ENCODE measurements at regions not wholly inside any gene's neighbourhood (a gene's known extent, or its start where the extent isn't known, plus 50 kb on each side); places are given as distances from the start of the nearest gene placed in this dataset.

DNA sequence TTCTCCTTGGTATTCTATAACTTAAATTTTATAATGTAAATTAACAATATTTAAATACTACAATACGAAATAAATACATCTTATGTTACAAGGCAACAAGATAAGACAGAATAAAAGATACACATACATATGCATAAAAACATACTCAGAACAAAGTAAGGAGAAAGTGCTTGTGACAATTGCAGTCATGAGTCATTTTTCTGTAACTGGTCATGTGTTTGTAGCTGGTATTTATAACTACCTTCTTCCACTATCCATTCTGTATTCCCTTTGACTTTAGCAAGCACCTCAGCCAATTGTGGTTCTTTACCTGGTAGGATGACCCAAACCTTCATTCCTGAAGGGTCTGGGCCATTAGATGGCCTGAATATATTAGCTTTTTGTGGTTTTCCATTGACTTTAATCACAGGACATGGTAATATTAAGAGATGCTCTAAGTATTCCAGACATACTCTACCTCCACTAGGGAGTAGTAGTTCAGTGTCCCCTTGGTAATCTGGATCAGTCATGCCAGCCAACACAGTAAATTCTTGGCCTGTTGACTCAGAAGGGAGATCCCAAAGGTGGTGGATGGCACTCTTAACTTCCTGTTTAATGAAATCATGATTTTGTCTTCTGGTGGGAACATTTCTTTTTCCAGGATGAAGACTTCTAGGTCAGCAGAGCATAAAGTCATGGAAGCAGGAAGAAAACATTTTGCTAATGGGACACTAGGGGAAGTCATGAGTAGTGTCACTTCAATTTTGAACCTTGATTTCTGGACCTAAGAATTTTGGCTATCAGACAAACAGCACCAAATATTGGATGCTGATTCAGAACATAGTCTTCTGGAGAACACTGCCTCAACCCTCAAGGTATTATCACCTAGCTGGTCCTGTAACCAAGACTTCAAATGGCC is 733.7 kb upstream of the IGFBP3 start:
- no peak for DNase-seq

DNA sequence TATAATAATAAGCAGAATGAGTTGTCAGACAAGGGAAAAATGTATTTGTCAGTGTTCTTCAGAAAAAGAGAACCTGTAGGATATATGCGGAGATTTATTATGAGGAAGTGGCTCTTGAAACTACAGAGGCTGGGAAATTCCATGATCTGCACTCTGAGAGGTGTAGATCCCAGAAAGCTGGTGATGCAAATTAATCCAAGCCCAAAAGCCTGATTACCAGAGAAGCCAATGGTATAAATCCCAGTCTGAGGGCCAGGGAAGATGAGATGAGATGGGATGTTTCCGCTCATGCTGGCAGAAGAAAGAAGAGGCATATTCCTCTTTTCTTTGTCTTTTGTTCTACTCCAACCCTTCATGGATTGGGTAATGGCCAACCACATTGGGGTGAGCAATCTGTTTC is 732.8 kb upstream of the IGFBP3 start:
- DNase-seq, result no peak

DNA sequence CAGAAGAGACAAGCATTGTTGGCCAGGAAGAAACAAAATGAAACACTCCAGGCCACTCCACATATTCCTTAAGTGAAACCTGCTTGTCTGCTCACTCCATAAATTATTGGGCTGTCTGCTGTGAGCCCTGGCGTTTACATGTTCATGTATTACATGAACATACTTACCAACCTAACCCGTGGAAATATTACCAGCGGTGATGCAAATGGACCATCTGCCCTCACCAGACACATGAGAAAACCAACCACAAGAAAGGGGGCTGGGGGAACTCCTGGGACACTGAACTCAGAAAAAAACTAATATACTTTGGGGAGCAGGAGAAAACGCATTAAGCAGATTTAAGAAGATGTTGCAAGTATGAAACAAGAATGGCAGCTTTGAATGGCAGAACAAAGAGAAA is 731.2 kb upstream of the IGFBP3 start:
- no peak for DNase-seq

DNA sequence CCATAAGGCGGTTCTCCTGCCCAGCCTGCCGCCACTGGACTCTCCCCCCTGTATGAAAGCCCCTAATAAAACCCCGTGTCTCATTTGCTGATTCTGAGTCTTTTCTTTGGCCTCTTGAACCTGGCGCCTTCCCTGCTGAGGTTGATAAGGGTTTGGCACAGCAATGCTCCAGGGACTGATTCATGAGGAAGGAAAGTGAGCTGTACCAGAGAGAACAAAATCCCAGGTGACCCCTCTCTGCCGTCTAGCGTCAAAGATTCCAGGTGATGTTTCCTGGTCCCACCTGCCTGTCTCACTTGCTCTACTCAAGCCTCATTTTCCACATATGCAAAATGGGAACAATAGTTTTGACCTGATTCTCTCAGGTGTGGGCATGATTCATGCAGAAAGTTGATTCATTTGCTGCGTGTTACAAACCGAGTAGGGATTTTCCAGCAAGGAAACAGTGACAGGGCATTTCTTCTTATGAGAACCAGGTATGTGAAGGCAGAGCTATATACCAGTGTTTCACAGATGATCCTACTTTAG is 730.6 kb upstream of the IGFBP3 start:
- no peak for DNase-seq

DNA sequence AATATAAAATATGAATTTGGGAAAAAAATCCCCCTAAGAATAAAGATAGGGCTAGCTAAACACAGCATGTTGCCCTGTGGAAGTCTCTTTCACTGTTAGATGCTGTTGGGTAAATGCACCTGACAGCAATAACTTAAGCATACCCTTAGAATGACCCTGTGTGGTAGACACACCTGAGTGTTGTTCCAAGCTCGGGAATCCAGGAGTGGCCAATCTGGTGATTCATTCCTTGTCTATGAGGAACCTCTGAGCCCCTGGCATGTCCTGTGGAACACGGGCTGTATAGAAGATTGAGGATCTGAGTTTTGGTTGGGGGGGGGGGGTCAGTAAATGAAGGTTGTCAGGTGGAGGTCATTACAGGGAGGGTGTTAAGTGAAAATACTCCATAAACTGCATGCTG is 730.0 kb upstream of the IGFBP3 start:
- no peak for DNase-seq

DNA sequence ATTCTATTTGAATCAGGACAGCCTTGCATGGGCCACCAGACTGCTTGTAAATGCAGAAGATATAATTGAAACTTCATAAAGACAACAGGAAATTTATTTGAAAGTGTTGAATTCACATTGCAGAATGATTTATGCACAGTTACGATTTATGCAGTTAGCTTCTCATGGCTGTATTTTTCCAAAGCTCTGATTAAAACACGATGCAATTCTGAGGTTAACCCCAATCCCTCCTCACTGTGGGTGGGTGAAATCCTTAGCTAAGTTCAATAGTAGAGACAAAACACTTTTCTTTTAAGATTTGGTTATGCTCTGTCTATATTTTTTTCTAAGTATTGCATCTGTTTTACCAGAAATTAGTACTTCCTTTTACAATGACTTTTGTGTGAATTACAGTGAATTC is 728.8 kb upstream of the IGFBP3 start:
- no peak for DNase-seq

DNA sequence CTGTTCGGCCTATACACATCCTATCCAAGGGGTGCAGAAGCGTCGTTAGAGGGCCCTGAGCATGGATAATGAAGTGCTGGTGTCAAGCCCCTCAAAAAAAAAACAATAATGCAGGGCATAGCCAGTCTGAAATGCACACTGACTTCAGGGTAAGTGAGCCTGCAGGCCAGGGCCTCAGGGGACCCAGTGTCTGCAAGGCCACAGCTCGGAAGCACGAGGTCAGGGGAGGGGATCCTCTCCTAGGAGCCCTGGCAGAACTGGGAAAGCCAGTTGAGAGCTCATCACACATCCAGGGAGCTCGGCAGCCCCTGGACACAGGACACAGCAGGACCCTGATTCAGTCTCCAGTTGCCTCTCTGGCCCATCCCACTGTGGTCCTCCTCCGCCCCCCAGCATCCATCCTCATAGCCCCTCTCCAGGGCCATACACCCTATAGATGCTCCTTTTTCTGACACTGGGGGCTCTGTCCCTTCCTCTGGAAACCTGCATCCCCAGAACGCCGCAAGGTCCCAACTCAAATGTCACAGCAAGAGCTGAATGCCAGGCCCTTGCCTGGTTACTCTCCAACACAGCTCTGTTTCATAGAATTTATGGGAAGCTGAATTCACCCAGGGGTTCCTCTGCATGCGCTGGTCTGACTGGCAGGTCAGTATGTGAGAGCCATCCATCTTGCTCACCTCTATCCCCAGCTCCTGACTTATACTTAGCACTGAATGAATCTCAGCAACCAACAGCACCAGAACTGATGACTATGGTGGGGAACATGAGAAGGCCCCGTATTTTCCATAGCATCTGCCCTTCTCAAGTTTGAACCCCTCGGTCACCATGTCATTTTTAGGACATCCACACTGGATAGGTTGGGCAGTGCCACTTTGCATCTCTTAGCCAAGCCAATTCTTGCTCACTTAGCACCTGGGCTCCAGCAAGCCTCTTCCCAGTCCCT is 717.0 kb upstream of the IGFBP3 start:
- DNase-seq, result no peak

DNA sequence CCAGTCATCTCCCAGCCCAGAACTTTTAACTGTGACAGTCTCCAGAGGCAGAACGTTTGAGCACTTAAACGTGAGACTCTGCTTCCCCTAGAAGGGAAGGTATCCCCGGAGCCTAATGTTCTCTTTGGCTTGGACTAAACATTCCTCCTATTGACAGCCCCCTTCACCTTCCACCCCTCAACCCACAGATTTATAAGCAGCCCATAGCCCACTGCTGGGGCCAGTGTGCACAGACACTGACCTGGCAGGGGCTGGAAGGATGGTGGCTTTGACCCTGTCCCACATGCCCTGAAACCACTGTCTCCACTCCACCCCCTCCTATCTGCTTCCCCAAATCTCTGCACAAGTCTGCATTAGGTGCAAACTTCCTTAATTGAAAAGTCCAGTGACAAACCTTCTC is 715.0 kb upstream of the IGFBP3 start:
- DNase-seq, result no peak

DNA sequence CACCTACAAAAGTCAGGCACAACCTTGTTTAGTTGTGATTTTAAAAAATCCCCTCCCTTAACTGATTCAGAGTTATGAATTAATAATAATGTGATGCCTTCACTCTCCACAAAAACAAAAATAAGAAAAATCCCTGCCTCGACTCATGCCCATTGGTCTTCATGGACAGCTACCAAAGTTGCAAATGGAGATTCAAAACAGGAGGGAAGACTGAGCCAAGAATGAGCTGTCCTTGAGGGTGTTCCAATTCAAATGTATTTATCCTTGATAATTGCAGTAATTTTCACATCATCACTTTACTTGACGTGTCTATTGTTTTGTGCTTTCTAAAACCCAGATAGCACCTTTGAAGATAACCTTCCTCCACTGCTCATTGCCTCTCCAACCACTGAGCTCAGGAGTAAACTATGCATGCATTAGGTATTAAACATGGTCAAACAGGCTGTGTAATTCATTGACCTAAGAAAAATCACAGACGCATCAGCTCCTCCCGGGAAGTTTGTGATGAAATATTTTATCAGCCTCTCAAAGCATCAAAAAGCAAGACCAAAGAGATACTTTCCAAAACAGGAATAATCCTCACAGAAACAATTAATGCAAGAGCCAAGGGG is 712.7 kb upstream of the IGFBP3 start:
- DNase-seq, result no peak

DNA sequence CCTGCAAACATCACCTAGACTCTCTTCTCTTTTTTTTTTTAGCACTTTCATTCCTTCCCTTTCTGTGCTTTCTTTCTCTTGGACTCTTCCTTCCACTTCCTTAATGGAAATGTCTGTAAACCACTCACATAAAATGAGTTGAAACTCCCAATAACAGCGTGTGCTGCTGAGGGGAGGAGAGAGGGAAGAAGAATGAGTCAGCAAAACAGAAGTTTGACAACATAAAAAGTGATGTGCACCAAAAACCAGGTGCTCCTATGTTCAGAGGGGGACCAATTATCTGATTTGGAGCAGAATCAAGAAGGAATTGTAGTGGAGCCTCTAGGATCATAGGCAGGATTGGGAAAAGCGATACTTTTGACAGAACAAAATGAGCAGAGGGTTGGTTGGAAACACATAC is 712.1 kb upstream of the IGFBP3 start:
- DNase-seq, result no peak

DNA sequence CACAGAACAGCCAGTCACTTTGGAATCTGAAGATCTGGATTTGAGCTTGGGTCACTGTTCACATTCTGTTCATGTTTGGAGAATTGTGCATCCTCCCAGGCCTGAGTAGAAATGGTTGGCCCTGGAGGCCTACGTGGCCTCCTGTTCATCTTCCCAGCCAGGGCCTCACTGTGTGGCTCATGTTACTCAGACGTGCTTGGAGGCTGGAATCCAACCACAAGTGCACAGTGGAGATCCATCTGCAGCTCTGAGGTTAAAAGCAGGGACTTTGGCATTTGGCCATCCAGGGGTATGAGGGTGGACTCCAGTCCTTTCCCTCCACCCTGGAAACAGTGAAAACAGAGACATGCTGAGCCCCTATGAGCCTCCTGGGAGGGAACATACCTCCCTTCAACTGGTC is 709.0 kb upstream of the IGFBP3 start:
- DNase-seq, result no peak

DNA sequence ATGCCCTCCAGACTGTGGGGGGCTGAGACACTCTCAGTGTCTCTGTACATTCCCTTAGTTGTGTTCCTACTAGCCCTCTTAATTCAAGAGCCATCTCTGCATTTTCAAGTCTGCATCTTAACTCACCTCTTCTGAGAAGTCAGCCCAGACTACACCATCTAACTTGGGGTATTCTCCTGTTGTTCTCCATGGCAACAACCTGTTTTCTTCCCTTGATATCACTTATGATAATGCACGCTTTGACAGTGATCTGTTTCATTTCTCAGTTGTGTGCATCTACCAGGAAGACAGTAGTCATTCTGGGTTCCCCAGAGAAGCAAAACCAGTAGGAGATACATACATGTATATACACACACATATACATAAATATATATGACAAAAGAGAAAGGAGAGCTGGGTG is 707.3 kb upstream of the IGFBP3 start:
- no peak for DNase-seq

DNA sequence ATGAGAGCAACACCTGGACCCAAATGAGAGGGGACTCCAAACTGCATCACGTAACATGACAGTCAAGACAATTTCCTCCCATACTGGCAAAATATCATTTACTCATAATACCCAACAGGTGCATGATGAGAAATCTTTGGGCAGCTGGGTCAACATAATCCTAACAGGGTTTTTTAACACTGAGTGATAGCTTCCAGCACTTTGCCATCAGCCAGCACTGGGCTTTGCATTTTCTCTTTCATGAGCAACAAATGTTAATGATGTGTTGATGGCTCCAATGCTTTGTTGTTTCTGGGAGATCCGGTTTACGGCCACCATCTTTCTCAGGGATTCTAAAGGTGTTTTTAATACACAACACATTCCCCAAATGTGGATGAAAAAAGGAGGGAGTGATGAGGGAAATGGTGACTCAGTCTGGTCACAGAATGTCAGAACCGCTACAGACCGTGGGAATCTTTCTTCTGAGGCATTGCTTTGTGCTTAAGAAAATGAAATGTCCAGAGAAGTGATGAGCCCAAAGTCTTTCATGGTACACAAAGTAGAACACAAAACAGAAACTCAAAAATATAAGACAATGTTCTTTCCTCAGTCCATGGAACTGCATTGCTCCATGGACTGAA is 705.7 kb upstream of the IGFBP3 start:
- DNase-seq, result no peak

DNA sequence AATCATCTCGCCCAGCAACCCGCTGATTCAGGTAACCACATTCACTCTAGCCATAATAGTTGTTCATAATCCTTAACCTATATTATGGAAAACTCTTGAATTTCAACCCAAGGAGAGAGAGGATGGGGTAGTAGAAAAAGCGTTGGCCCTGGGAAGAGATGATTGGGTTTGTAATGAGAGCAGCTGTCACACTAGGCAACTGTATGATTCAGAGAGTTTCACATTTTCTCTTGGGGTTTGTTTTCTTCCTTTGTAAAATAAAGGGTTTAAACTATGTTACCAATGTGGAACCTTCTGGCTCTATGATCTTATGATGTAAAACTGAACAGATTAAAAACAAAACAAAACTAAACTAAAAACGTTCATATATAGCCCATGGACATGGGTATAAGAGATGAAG is 705.2 kb upstream of the IGFBP3 start:
- DNase-seq, result no peak

DNA sequence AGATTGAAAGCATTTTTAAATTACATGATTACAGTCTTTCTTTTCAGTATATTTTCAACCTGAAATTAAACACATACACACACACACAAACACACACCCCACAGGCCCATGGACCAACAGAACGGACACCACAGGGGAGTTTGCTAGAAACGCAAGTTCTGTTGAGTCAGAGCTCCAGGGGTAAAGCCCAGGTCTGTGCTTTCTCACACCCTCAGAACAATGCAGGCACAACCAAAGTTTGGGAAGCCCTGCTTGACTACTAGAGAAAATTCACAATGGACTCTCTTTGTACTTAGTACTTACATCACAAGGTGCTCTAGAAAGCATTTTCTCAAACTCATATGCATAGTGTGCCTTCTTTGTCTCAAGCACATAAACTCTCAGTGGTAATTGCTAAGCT is 704.0 kb upstream of the IGFBP3 start:
- DNase-seq, result no peak

DNA sequence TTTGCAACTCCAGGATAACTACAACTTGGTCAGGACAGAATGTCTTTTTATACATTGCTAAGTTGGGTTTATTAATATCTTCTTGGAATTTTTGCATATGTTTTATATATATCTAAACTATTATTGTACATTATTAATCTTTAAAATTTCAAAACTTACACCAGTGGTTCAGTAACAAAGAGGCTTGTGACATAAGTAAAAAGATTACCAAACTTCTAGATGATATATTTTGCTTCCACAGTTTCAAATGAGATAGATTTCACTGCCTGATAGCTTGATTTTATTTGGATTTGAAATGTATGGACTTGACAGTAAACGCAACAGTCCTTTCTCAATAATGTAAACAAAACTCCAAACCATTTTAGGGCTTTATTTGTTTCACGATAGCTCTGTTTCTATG is 701.2 kb upstream of the IGFBP3 start:
- DNase-seq, result no peak

DNA sequence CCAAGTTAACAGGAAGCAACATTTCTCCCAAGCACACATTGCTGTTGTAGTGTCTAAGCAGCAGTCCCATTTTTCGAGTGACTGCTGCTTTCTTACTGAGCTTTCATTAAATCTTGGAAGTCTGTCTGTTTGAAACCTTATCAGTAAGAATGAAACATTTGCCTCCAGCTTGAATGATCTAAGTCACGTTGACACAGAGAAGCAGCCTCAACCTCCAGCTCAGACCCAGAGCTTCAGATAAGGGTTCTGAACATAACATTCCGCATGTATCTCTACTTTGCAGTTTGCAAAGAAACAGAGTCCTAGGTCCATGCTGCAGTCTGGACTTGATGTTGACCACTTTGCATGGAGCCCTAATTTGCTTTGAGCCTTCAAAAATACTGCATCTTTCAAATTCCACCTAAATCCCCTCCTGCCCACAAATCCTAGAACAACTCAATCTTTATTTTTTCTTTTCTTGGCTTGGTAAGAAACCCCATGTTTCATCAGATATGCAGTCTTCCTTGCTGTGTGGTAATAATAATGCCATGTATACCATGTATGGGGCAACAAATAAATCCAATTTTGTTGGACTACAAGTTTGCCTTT is 698.7 kb upstream of the IGFBP3 start:
- DNase-seq, result no peak

DNA sequence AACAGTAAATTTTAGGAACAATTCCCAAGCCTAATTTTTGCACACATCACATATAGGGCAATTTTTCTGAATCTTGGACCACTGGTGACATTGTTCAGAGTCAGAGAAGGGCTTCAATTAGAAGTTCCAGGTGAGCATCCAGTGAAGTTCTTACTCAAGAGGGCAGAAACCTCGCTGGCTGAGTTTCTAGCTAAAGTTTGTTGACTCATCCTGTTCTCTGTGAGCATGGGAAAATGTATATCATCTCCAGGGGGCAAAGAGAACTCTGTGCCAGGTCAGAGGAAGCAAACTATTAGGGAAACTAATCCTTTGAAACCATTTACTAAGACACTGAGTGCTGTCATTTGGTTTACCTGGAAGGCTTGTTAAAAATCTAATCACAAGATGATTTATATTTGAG is 695.6 kb upstream of the IGFBP3 start:
- DNase-seq, result no peak

DNA sequence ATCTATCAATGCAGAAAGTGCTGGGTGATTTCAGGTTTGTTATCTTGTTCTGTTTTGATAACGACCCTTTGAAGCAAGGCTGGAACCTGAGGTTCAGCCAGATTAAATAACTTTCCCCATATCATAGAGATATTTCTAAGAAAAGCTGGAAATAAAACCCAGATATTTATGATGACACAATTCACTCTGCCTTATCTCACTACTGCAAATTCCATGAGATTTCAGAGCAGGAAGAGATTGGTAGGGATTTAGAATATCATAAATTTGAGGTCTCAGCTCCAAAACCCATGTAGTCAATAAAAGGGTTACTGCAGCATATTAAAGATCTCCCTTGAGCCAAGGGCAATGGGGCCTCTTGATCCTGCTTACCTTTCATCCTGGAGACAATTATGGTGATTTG is 692.5 kb upstream of the IGFBP3 start:
- no peak for DNase-seq

DNA sequence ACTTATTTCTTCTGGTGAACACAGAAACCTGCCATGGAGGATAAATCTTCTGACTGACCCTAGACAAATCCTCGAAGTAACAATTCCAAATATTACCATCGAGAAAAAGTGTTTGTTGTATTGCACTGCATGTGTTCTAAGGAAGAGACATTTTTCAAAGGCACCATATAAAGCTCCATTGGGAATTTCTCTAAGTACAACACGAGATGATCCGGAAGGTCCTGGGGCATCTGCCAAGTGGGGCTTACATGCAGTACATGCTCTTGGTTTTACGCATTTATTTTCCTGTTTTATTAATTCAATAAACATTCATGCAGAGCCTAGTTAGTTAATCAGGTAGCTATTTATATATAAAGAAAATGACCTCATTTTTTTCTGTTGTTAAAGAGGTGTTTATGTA is 692.0 kb upstream of the IGFBP3 start:
- no peak for DNase-seq

DNA sequence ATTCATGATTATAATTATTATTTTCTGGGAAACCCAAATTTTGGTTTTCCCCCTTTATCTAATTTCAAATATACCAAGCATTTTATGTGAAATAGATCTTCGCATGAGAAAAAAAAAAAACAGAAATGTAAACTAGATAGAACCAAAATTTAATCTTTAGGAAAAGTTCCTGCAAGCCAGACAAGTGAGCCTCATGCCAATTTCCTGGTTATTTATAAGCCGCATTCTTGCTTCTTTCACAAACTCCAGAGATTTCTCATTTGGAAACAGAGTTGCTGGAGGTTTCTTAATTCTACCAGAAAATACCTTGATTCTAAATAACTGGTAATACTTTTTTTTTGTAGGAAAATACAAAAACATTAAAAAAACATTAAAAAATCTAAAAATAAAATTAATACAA is 690.4 kb upstream of the IGFBP3 start:
- no peak for DNase-seq

DNA sequence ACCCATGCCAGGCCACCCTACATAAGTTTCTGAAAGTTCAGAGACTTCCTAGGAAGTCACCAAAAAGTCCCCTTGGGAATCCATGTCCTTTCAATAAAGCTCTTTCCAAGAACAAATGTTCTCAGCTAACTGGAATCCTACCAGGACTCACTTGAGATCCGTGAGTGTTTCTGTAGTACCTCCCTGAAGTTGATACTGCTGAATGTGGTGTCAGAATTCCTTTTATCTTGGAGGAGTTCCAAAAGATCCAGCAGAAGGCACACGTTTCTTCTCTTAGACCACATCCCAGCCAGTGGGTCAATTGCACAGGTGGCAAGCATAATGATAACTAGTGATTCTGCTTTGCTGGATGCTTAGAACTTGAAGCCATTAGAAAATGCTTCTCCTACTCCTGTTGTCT is 689.7 kb upstream of the IGFBP3 start:
- DNase-seq, result no peak

DNA sequence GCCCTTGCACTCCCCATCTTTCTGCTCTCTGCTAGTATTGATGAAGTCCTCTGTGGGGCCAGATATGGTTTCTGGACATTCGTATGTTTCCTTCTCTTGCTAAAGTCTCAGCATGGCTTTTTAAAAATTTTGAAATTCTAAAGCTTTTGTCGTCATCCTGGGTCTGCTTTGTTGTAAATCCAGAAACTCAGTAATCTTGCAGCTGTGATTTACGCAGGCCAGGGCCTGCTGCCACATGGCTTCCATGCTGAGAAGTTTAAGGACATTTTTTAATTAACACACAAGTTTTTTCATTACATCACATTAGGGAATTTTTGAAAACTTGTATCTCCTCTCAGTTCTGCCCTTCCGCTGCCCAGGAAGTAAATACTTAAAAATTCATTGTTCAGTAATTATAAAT is 686.1 kb upstream of the IGFBP3 start:
- DNase-seq, result no peak
